ENCODE measurements at regions not wholly inside any gene's neighbourhood (a gene's known extent, or its start where the extent isn't known, plus 50 kb on each side); places are given as distances from the start of the nearest gene placed in this dataset.

DNA sequence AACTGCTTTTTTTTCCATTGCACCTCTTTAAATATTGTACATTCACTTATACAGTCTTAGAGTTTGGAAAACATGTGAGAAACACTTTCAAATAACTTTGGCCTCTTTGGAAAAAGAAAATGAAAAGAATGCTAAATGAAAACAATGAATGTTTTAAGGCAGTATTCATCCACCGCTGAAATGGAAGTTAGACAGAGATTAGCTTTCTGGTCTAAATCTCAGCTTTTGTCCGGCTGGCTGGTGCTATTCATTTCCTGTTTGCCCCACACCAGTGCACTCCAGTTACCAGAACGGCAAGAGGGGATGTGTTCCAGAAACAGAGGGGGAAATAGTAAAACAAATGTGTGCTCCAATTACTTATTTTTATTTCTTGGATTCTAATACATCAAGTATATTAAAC, 1201.3 kb downstream of the EFNB2 start:
- TF ChIP-seq, protein P1, sequence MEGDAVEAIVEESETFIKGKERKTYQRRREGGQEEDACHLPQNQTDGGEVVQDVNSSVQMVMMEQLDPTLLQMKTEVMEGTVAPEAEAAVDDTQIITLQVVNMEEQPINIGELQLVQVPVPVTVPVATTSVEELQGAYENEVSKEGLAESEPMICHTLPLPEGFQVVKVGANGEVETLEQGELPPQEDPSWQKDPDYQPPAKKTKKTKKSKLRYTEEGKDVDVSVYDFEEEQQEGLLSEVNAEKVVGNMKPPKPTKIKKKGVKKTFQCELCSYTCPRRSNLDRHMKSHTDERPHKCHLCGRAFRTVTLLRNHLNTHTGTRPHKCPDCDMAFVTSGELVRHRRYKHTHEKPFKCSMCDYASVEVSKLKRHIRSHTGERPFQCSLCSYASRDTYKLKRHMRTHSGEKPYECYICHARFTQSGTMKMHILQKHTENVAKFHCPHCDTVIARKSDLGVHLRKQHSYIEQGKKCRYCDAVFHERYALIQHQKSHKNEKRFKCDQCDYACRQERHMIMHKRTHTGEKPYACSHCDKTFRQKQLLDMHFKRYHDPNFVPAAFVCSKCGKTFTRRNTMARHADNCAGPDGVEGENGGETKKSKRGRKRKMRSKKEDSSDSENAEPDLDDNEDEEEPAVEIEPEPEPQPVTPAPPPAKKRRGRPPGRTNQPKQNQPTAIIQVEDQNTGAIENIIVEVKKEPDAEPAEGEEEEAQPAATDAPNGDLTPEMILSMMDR (conservative IDR thresholded peaks at IDR 0.05; ENCODE audit: low read depth, low read length): no peak
- TF ChIP-seq POLR2A (IDR thresholded peaks at IDR 0.05; ENCODE audit: low read depth, low read length) (no peak), MAZ (IDR thresholded peaks at IDR 0.05; ENCODE audit: borderline replicate concordance, low read depth, low read length) (no peak), CEBPB (IDR thresholded peaks at IDR 0.05; ENCODE audit: low read depth, low read length) (no peak), RAD21 (IDR thresholded peaks at IDR 0.05; ENCODE audit: low read length) (no peak), USF2 (IDR thresholded peaks at IDR 0.05; ENCODE audit: low read depth, low read length) (no peak), RFX5 (IDR thresholded peaks at IDR 0.05; ENCODE audit: low read depth, low read length) (no peak), NFE2L2 (IDR thresholded peaks at IDR 0.05; ENCODE audit: low read depth, low read length) (no peak), SMC3 (IDR thresholded peaks at IDR 0.05; ENCODE audit: low read depth, low read length) (no peak), MAFK (IDR thresholded peaks at IDR 0.05; ENCODE audit: low read depth, low read length) (no peak), RCOR1 (IDR thresholded peaks at IDR 0.05; ENCODE audit: insufficient replicate concordance, low read length) (no peak)

Measured in IMR-90 (cell line).